Upper lobe of right lung (tissue), 1 donor: ENCODE measurements at regions not wholly inside any gene's neighbourhood (a gene's known extent, or its start where the extent isn't known, plus 50 kb on each side); places are given as distances from the start of the nearest gene placed in this dataset.
"Not testable (repeated sequence)": the region's sequence is repeated elsewhere in the genome, so short reads cannot be mapped to it uniquely, and the experiment has no call there.

Experiments
- ATAC-seq: fragments of 200-7000 bp; cut with Tn5 transposase; one replicate; pipeline ENCODE4 v1.9.1; 2020; ENCODE audit warnings: mild to moderate bottlenecking, moderate library complexity
- DNase-seq: peaks from one replicate; pipeline ENCODE4 v3.0.0-alpha.2; 2020
- H3K27ac ChIP-seq: fragments of 200-600 bp; one replicate; pipeline ENCODE4 v1.8.0; 2022
- H3K27me3 ChIP-seq: fragments of 200-600 bp; one replicate; pipeline ENCODE4 v1.8.0; 2022; ENCODE audit warnings: mild to moderate bottlenecking
- H3K36me3 ChIP-seq: fragments of 200-600 bp; one replicate; pipeline ENCODE4 v1.8.0; 2022
- H3K4me1 ChIP-seq: fragments of 200-600 bp; one replicate; pipeline ENCODE4 v1.8.0; 2022
- H3K4me3 ChIP-seq: fragments of 200-600 bp; one replicate; pipeline ENCODE4 v1.8.0; 2022; ENCODE audit warnings: mild to moderate bottlenecking
- H3K9me3 ChIP-seq: fragments of 200-600 bp; one replicate; pipeline ENCODE4 v1.8.0; 2022
- CTCF ChIP-seq: fragments of 200-600 bp; IDR thresholded peaks from one replicate; pipeline ENCODE4 v1.8.0; 2022; ENCODE audit warnings: antibody characterized with exemption
- intact Hi-C: fragments of 100-400 bp; cut with DNase I; formaldehyde crosslinking; loops from one replicate; pipeline ENCODE4 v1.11.0; 2022
- donor health status: DM: no; HTN: yes; CAD: no; lungs with severe emphysema.

- H3K27me3 ChIP-seq, result no peaks in the 10 kb centered on the region
- DNase-seq, result no peak
Observed at GRCh38 chr2:72023678-72024390, 123.8 kb downstream of the CYP26B1 start.

GRCh38 chr2:72021371-72021770 lies 126.3 kb downstream of the CYP26B1 start:
- H3K4me3 ChIP-seq, H3K36me3 ChIP-seq, H3K4me1 ChIP-seq, intact Hi-C loops, H3K9me3 ChIP-seq, H3K27me3 ChIP-seq, DNase-seq, H3K27ac ChIP-seq, ATAC-seq: not testable (repeated sequence)

More at GRCh38 chr2:72023678-72024390, 123.8 kb downstream of the CYP26B1 start:
- no peaks in the 10 kb centered on the region for H3K9me3 ChIP-seq
- no peaks in the 10 kb centered on the region for H3K36me3 ChIP-seq
- no peak for TF ChIP-seq CTCF
- no peak overlapping the region for H3K4me3 ChIP-seq
- intact Hi-C loops, result no loop called here
- no peak for ATAC-seq
- H3K27ac ChIP-seq, result no peak overlapping the region
- H3K4me1 ChIP-seq, result no peaks in the 10 kb centered on the region

- Histone ChIP-seq H3K4me3 (no peak overlapping the region), H3K9me3 (no peaks in the 10 kb centered on the region), H3K27me3 (no peaks in the 10 kb centered on the region), H3K36me3 (no peaks in the 10 kb centered on the region), H3K4me1 (no peaks in the 10 kb centered on the region), H3K27ac (no peak overlapping the region)
- intact Hi-C loops, result no loop called here
- TF ChIP-seq CTCF, result no peak
- DNase-seq (no peak), ATAC-seq (no peak)
Observed at GRCh38 chr2:72015266-72015665, 132.4 kb downstream of the CYP26B1 start.

- no peak for DNase-seq
- Histone ChIP-seq H3K4me1 (no peaks in the 10 kb centered on the region), H3K36me3 (no peaks in the 10 kb centered on the region), H3K4me3 (no peak overlapping the region), H3K27ac (no peak overlapping the region), H3K9me3 (no peaks in the 10 kb centered on the region), H3K27me3 (no peaks in the 10 kb centered on the region)
- intact Hi-C loops, result no loop called here
- TF ChIP-seq CTCF, result no peak
- ATAC-seq, result no peak
Observed at GRCh38 chr2:72014831-72015230, 132.8 kb downstream of the CYP26B1 start.

GRCh38 chr2:72013726-72014125 lies 133.9 kb downstream of the CYP26B1 start:
- no peak for ATAC-seq
- Histone ChIP-seq H3K36me3 (no peaks in the 10 kb centered on the region), H3K4me1 (no peaks in the 10 kb centered on the region), H3K9me3 (no peaks in the 10 kb centered on the region), H3K4me3 (no peak overlapping the region), H3K27ac (no peak overlapping the region), H3K27me3 (no peaks in the 10 kb centered on the region)
- intact Hi-C loops, result no loop called here
- no peak for TF ChIP-seq CTCF
- peak; percentile 21 for DNase-seq

- DNase-seq, result peak; percentile 45
- Histone ChIP-seq H3K36me3 (no peaks in the 10 kb centered on the region), H3K27me3 (no peaks in the 10 kb centered on the region), H3K4me3 (no peak overlapping the region), H3K9me3 (no peaks in the 10 kb centered on the region), H3K27ac (no peak overlapping the region), H3K4me1 (no peaks in the 10 kb centered on the region)
- intact Hi-C loops, result no loop called here
- peak; percentile 36 for ATAC-seq
- TF ChIP-seq CTCF, result no peak
Observed at GRCh38 chr2:72012886-72013574, 134.6 kb downstream of the CYP26B1 start.
